GM23338 (cell line): ENCODE measurements at regions not wholly inside any gene's neighbourhood (a gene's known extent, or its start where the extent isn't known, plus 50 kb on each side); places are given as distances from the start of the nearest gene placed in this dataset.

Source experiments
- ATAC-seq: fragments of 200-7000 bp; cut with Tn5 transposase; 3 replicates; pipeline ENCODE4 v1.9.1; 2020
- DNase-seq: peaks from one replicate; pipeline ENCODE4 v3.0.0-alpha.2; 2015; ENCODE audit warnings: low spot score
- H2AFZ ChIP-seq: fragments of 200-600 bp; sonication (generic); 2 replicates; pipeline ENCODE4 v1.8.0; 2016; ENCODE audit warnings: antibody characterized with exemption, mild to moderate bottlenecking, moderate library complexity
- H3F3A ChIP-seq: fragments of 200-600 bp; sonication (generic); replicated peaks from 2 replicates; pipeline ENCODE4 v1.8.0; 2017; ENCODE audit warnings: antibody characterized with exemption, mixed run types, low read depth
- H3K27ac ChIP-seq: fragments of 200-600 bp; sonication (generic); 2 replicates; pipeline ENCODE4 v1.6.1; 2016; ENCODE audit warnings: low read depth
- H3K27me3 ChIP-seq: fragments of 200-600 bp; sonication (generic); 2 replicates; pipeline ENCODE4 v1.8.0; 2016; ENCODE audit warnings: mild to moderate bottlenecking, mixed run types, moderate library complexity; ENCODE audit not compliant: insufficient read depth
- H3K36me3 ChIP-seq: fragments of 200-600 bp; sonication (generic); 2 replicates; pipeline ENCODE4 v1.8.0; 2016; ENCODE audit warnings: mild to moderate bottlenecking; ENCODE audit not compliant: insufficient read depth
- H3K4me1 ChIP-seq: fragments of 200-600 bp; sonication (generic); 2 replicates; pipeline ENCODE4 v1.8.0; 2016; ENCODE audit warnings: mild to moderate bottlenecking, moderate library complexity; ENCODE audit not compliant: insufficient read depth
- H3K4me2 ChIP-seq: fragments of 200-600 bp; sonication (generic); 2 replicates; pipeline ENCODE4 v1.7.1; 2017; ENCODE audit warnings: mixed run types
- H3K4me3 ChIP-seq: fragments of 200-600 bp; sonication (generic); 2 replicates; pipeline ENCODE4 v1.6.1; 2016; ENCODE audit warnings: mixed run types
- H3K79me2 ChIP-seq: fragments of 200-600 bp; sonication (generic); replicated peaks from 2 replicates; pipeline ENCODE4 v1.8.0; 2017; ENCODE audit warnings: mild to moderate bottlenecking; ENCODE audit not compliant: insufficient read depth
- H3K9me2 ChIP-seq: fragments of 200-600 bp; sonication (generic); 2 replicates; pipeline ENCODE4 v1.8.0; 2017; ENCODE audit not compliant: insufficient read depth
- H4K20me1 ChIP-seq: fragments of 200-600 bp; sonication (generic); replicated peaks from 2 replicates; pipeline ENCODE4 v1.8.0; 2017; ENCODE audit warnings: mild to moderate bottlenecking; ENCODE audit not compliant: insufficient read depth
- H3K27ac Mint-ChIP-seq: 2 replicates; pipeline ENCODE4 v1.8.0; 2020; ENCODE audit warnings: inconsistent platforms, mild to moderate bottlenecking, moderate library complexity, mixed read lengths
- H3K27me3 Mint-ChIP-seq: 3 replicates; pipeline ENCODE4 v1.8.0; 2022; ENCODE audit warnings: low read depth, mild to moderate bottlenecking, moderate library complexity, mixed read lengths, inconsistent platforms; ENCODE audit not compliant: insufficient read depth, poor library complexity
- H3K36me3 Mint-ChIP-seq: 3 replicates; pipeline ENCODE4 v1.8.0; 2021; ENCODE audit warnings: low read depth, mild to moderate bottlenecking, inconsistent platforms, moderate library complexity, mixed read lengths
- H3K4me1 Mint-ChIP-seq: 3 replicates; pipeline ENCODE4 v1.8.0; 2020; ENCODE audit warnings: mild to moderate bottlenecking, inconsistent platforms, mixed read lengths
- H3K4me3 Mint-ChIP-seq: 3 replicates; pipeline ENCODE4 v1.8.0; 2021; ENCODE audit warnings: moderate library complexity, mild to moderate bottlenecking, inconsistent platforms, mixed read lengths
- H3K9me3 Mint-ChIP-seq: 3 replicates; pipeline ENCODE4 v1.8.0; 2020; ENCODE audit warnings: moderate library complexity, mild to moderate bottlenecking, inconsistent platforms, mixed read lengths
- CREB1 ChIP-seq: fragments of 250-450 bp; sonication (Bioruptor Pico); IDR thresholded peaks from 2 replicates; pipeline ENCODE4 v1.5.0; 2020; ENCODE audit warnings: low read depth, mild to moderate bottlenecking, moderate library complexity
- ETS1 ChIP-seq: IDR thresholded peaks from 2 replicates; pipeline ENCODE4 v1.6.1; 2016; ENCODE audit warnings: antibody characterized with exemption
- EZH2 ChIP-seq: fragments of 200-600 bp; sonication (generic); IDR thresholded peaks from one replicate; pipeline ENCODE4 v1.8.0; 2017; ENCODE audit warnings: antibody characterized with exemption, mild to moderate bottlenecking, low read depth; ENCODE audit not compliant: unreplicated experiment
- EZH2phosphoT487 ChIP-seq: fragments of 200-600 bp; sonication (generic); IDR thresholded peaks from one replicate; pipeline ENCODE4 v1.8.1; 2018; ENCODE audit warnings: antibody characterized with exemption; ENCODE audit not compliant: unreplicated experiment
- JUNB ChIP-seq: IDR thresholded peaks from one replicate; pipeline ENCODE4 v1.6.1; 2016; ENCODE audit warnings: antibody characterized with exemption; ENCODE audit not compliant: unreplicated experiment
- NANOG ChIP-seq: IDR thresholded peaks from 2 replicates; pipeline ENCODE4 v1.6.1; 2016; ENCODE audit warnings: antibody characterized with exemption, borderline replicate concordance
- POLR2AphosphoS5 ChIP-seq: IDR thresholded peaks from 2 replicates; pipeline ENCODE4 v1.6.1; 2016; ENCODE audit warnings: antibody characterized with exemption, low read depth
- REST ChIP-seq: IDR thresholded peaks from one replicate; pipeline ENCODE4 v1.6.1; 2018; ENCODE audit warnings: antibody characterized with exemption; ENCODE audit not compliant: unreplicated experiment
- STAT1 ChIP-seq: IDR thresholded peaks from one replicate; pipeline ENCODE4 v1.6.1; 2016; ENCODE audit warnings: antibody characterized with exemption; ENCODE audit not compliant: unreplicated experiment
- ZNF114 ChIP-seq: fragments of 250-450 bp; sonication (Bioruptor Pico); IDR thresholded peaks from 2 replicates; pipeline ENCODE4 v1.5.0; 2020; ENCODE audit warnings: mild to moderate bottlenecking, moderate library complexity
- ZNF331 ChIP-seq: fragments of 250-450 bp; sonication (Bioruptor Pico); IDR thresholded peaks from 2 replicates; pipeline ENCODE4 v1.5.0; 2020; ENCODE audit warnings: low read depth, mild to moderate bottlenecking, moderate library complexity
- TF ChIP-seq, protein P1 (sequence below), 2 experiments: fragments of 200-600 bp in 1 of 2; sonication (generic) in 1 of 2; conservative IDR thresholded peaks; 2 replicates each; pipeline versions ENCODE4 v1.5.1 to v1.6.1; 2016 to 2017; ENCODE audit warnings: antibody characterized with exemption in 2 of 2, low read depth in 2 of 2, mild to moderate bottlenecking in 2 of 2, moderate library complexity in 1 of 2
- TF ChIP-seq, protein P2 (sequence below): fragments of 250-450 bp; sonication (Bioruptor Pico); IDR thresholded peaks from 2 replicates; pipeline ENCODE4 v1.5.0; 2020; ENCODE audit warnings: mild to moderate bottlenecking, moderate library complexity

DNA sequence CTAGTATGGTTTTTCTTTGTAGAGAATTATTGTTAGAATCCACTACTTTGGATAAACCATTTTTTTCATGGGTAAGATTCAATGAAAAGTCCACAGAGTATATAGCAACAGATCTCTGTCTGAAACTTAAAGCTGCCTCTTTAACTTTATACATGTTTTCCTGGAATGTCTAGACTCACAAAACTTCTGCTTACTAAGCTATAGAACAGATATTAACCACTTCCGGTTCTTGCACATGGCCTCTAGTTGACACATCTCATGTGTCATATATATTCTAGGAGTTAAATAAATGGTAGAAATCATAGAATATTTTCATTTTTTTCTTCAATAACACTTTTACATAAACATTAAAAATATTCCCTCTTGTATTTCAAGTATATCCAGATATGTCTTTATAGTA is 1693.9 kb downstream of the SI start:
- ATAC-seq: no peak
- Histone ChIP-seq H3K9me2 (no peaks in the 10 kb centered on the region), H3K36me3 (no peaks in the 10 kb centered on the region), H3K79me2 (no peaks in the 10 kb centered on the region), H3K4me1 (no peaks in the 10 kb centered on the region), H3K27ac (no peak overlapping the region), H2AFZ (no peak overlapping the region), H3K4me2 (no peak overlapping the region), H3F3A (no peaks in the 10 kb centered on the region), H4K20me1 (no peaks in the 10 kb centered on the region), H3K27me3 (no peaks in the 10 kb centered on the region), H3K4me3 (no peak overlapping the region)
- Mint-ChIP-seq H3K4me1 (no peaks in the 10 kb centered on the region), H3K4me3 (no peak overlapping the region), H3K27me3 (no peaks in the 10 kb centered on the region), H3K9me3 (no peaks in the 10 kb centered on the region), H3K36me3 (no peaks in the 10 kb centered on the region), H3K27ac (no peak overlapping the region)
- TF ChIP-seq EZH2 (no peak), STAT1 (no peak), CREB1 (CRISPR knock-in tag) (no peak), ZNF331 (CRISPR knock-in tag) (no peak), JUNB (no peak), EZH2phosphoT487 (no peak), NANOG (no peak), REST (no peak), ZNF114 (CRISPR knock-in tag) (no peak), POLR2AphosphoS5 (no peak), ETS1 (no peak)
- TF ChIP-seq, protein P1, sequence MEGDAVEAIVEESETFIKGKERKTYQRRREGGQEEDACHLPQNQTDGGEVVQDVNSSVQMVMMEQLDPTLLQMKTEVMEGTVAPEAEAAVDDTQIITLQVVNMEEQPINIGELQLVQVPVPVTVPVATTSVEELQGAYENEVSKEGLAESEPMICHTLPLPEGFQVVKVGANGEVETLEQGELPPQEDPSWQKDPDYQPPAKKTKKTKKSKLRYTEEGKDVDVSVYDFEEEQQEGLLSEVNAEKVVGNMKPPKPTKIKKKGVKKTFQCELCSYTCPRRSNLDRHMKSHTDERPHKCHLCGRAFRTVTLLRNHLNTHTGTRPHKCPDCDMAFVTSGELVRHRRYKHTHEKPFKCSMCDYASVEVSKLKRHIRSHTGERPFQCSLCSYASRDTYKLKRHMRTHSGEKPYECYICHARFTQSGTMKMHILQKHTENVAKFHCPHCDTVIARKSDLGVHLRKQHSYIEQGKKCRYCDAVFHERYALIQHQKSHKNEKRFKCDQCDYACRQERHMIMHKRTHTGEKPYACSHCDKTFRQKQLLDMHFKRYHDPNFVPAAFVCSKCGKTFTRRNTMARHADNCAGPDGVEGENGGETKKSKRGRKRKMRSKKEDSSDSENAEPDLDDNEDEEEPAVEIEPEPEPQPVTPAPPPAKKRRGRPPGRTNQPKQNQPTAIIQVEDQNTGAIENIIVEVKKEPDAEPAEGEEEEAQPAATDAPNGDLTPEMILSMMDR (conservative IDR thresholded peaks at IDR 0.05; ENCODE audit: low read depth in 2 of 2): no peak
- TF ChIP-seq, protein P2, sequence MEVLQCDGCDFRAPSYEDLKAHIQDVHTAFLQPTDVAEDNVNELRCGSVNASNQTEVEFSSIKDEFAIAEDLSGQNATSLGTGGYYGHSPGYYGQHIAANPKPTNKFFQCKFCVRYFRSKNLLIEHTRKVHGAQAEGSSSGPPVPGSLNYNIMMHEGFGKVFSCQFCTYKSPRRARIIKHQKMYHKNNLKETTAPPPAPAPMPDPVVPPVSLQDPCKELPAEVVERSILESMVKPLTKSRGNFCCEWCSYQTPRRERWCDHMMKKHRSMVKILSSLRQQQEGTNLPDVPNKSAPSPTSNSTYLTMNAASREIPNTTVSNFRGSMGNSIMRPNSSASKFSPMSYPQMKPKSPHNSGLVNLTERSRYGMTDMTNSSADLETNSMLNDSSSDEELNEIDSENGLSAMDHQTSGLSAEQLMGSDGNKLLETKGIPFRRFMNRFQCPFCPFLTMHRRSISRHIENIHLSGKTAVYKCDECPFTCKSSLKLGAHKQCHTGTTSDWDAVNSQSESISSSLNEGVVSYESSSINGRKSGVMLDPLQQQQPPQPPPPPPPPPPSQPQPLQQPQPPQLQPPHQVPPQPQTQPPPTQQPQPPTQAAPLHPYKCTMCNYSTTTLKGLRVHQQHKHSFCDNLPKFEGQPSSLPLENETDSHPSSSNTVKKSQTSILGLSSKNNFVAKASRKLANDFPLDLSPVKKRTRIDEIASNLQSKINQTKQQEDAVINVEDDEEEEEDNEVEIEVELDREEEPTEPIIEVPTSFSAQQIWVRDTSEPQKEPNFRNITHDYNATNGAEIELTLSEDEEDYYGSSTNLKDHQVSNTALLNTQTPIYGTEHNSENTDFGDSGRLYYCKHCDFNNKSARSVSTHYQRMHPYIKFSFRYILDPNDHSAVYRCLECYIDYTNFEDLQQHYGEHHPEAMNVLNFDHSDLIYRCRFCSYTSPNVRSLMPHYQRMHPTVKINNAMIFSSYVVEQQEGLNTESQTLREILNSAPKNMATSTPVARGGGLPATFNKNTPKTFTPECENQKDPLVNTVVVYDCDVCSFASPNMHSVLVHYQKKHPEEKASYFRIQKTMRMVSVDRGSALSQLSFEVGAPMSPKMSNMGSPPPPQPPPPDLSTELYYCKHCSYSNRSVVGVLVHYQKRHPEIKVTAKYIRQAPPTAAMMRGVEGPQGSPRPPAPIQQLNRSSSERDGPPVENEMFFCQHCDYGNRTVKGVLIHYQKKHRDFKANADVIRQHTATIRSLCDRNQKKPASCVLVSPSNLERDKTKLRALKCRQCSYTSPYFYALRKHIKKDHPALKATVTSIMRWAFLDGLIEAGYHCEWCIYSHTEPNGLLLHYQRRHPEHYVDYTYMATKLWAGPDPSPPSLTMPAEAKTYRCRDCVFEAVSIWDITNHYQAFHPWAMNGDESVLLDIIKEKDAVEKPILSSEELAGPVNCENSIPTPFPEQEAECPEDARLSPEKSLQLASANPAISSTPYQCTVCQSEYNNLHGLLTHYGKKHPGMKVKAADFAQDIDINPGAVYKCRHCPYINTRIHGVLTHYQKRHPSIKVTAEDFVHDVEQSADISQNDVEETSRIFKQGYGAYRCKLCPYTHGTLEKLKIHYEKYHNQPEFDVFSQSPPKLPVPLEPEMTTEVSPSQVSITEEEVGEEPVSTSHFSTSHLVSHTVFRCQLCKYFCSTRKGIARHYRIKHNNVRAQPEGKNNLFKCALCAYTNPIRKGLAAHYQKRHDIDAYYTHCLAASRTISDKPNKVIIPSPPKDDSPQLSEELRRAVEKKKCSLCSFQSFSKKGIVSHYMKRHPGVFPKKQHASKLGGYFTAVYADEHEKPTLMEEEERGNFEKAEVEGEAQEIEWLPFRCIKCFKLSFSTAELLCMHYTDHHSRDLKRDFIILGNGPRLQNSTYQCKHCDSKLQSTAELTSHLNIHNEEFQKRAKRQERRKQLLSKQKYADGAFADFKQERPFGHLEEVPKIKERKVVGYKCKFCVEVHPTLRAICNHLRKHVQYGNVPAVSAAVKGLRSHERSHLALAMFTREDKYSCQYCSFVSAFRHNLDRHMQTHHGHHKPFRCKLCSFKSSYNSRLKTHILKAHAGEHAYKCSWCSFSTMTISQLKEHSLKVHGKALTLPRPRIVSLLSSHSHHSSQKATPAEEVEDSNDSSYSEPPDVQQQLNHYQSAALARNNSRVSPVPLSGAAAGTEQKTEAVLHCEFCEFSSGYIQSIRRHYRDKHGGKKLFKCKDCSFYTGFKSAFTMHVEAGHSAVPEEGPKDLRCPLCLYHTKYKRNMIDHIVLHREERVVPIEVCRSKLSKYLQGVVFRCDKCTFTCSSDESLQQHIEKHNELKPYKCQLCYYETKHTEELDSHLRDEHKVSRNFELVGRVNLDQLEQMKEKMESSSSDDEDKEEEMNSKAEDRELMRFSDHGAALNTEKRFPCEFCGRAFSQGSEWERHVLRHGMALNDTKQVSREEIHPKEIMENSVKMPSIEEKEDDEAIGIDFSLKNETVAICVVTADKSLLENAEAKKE: no peak
- DNase-seq: no peak
